Lower lobe of right lung (tissue), 2 donors: ENCODE measurements at regions not wholly inside any gene's neighbourhood (a gene's known extent, or its start where the extent isn't known, plus 50 kb on each side); places are given as distances from the start of the nearest gene placed in this dataset.

Experiments
- ATAC-seq, 2 donors: fragments of 200-7000 bp; cut with Tn5 transposase; one replicate each; pipeline ENCODE4 v1.9.1; 2020 to 2022; ENCODE audit warnings: mild to moderate bottlenecking in 2 of 2, moderate library complexity in 2 of 2
- DNase-seq: peaks from one replicate; pipeline ENCODE4 v3.0.0-alpha.2; 2020
- H3K27ac ChIP-seq: fragments of 200-600 bp; one replicate; pipeline ENCODE4 v1.8.0; 2022
- H3K27me3 ChIP-seq: fragments of 200-600 bp; one replicate; pipeline ENCODE4 v1.8.0; 2022; ENCODE audit warnings: low read depth
- H3K36me3 ChIP-seq: fragments of 200-600 bp; one replicate; pipeline ENCODE4 v1.8.0; 2022; ENCODE audit warnings: mild to moderate bottlenecking
- H3K4me1 ChIP-seq: fragments of 200-600 bp; one replicate; pipeline ENCODE4 v1.8.0; 2022
- H3K4me3 ChIP-seq: fragments of 200-600 bp; one replicate; pipeline ENCODE4 v1.8.0; 2022; ENCODE audit warnings: mild to moderate bottlenecking
- H3K9me3 ChIP-seq: fragments of 200-600 bp; one replicate; pipeline ENCODE4 v1.8.0; 2022
- CTCF ChIP-seq: fragments of 200-600 bp; IDR thresholded peaks from one replicate; pipeline ENCODE4 v1.8.0; 2022; ENCODE audit warnings: antibody characterized with exemption, mild to moderate bottlenecking
- intact Hi-C: fragments of 100-400 bp; cut with DNase I; formaldehyde crosslinking; loops from one replicate; pipeline ENCODE4 v1.11.0; 2022
- donor health status: DM: no; HTN: yes; CAD: no; lungs with severe emphysema.

- Histone ChIP-seq H3K9me3 (no peaks in the 10 kb centered on the region), H3K27me3 (peaks cover 35% of the 10 kb centered on the region), H3K4me3 (no peak overlapping the region), H3K36me3 (no peaks in the 10 kb centered on the region), H3K27ac (no peak overlapping the region), H3K4me1 (no peaks in the 10 kb centered on the region)
- intact Hi-C loops, result no loop called here
- no peak for DNase-seq
- no peak for TF ChIP-seq CTCF
- ATAC-seq, result no peak
Observed at GRCh38 chr10:132995909-132996602, 53.7 kb upstream of the CFAP46 start.

GRCh38 chr10:132994811-132995210 is 52.4 kb upstream of the CFAP46 start:
- Histone ChIP-seq H3K36me3 (no peaks in the 10 kb centered on the region), H3K27ac (no peak overlapping the region), H3K27me3 (peaks cover 34% of the 10 kb centered on the region), H3K4me3 (peak overlapping the region; percentile 44), H3K4me1 (no peaks in the 10 kb centered on the region), H3K9me3 (no peaks in the 10 kb centered on the region)
- intact Hi-C loops, result no loop called here
- no peak for TF ChIP-seq CTCF
- DNase-seq, result no peak
- ATAC-seq, result no peak

- DNase-seq (peak; percentile 44), ATAC-seq (no peak)
- no peak for TF ChIP-seq CTCF
- H3K27ac ChIP-seq, result no peak overlapping the region
- no peaks in the 10 kb centered on the region for H3K9me3 ChIP-seq
- no peaks in the 10 kb centered on the region for H3K36me3 ChIP-seq
- H3K4me1 ChIP-seq, result no peaks in the 10 kb centered on the region
- intact Hi-C loops, result no loop called here
- H3K4me3 ChIP-seq, result peak overlapping the region; percentile 44
- H3K27me3 ChIP-seq, result peaks cover 34% of the 10 kb centered on the region
Observed at GRCh38 chr10:132994185-132994796, 51.9 kb upstream of the CFAP46 start.

- H3K9me3 ChIP-seq, result no peaks in the 10 kb centered on the region
- no peaks in the 10 kb centered on the region for H3K36me3 ChIP-seq
- TF ChIP-seq CTCF, result no peak
- intact Hi-C loops, result no loop called here
- peaks cover 34% of the 10 kb centered on the region for H3K27me3 ChIP-seq
- no peak overlapping the region for H3K27ac ChIP-seq
- no peaks in the 10 kb centered on the region for H3K4me1 ChIP-seq
- DNase-seq (no peak), ATAC-seq (peak in 1 of 2 donors; percentile 6)
- no peak overlapping the region for H3K4me3 ChIP-seq
Observed at GRCh38 chr10:132993271-132994184, 51.2 kb upstream of the CFAP46 start.

GRCh38 chr10:132992433-132993215 is 50.3 kb upstream of the CFAP46 start:
- Histone ChIP-seq H3K27ac (no peak overlapping the region), H3K4me3 (no peak overlapping the region), H3K4me1 (no peaks in the 10 kb centered on the region), H3K36me3 (no peaks in the 10 kb centered on the region), H3K27me3 (peaks cover 29% of the 10 kb centered on the region), H3K9me3 (no peaks in the 10 kb centered on the region)
- intact Hi-C loops, result no loop called here
- no peak for TF ChIP-seq CTCF
- no peak for ATAC-seq
- peak; percentile 41 for DNase-seq
